HTR-8/SVneo (cell line): ENCODE measurements at regions not wholly inside any gene's neighbourhood (a gene's known extent, or its start where the extent isn't known, plus 50 kb on each side); places are given as distances from the start of the nearest gene placed in this dataset.

ENCODE experiments used
- DNase-seq: peaks from one replicate; pipeline ENCODE4 v3.0.0; 2011; ENCODE audit warnings: low spot score, mixed read lengths; ENCODE audit not compliant: insufficient read length
- FAIRE-seq: peaks from 2 replicates; lab custom pipeline; 2011; peaks lifted over from hg19 to GRCh38; lab: Jason Lieb, UNC

DNA sequence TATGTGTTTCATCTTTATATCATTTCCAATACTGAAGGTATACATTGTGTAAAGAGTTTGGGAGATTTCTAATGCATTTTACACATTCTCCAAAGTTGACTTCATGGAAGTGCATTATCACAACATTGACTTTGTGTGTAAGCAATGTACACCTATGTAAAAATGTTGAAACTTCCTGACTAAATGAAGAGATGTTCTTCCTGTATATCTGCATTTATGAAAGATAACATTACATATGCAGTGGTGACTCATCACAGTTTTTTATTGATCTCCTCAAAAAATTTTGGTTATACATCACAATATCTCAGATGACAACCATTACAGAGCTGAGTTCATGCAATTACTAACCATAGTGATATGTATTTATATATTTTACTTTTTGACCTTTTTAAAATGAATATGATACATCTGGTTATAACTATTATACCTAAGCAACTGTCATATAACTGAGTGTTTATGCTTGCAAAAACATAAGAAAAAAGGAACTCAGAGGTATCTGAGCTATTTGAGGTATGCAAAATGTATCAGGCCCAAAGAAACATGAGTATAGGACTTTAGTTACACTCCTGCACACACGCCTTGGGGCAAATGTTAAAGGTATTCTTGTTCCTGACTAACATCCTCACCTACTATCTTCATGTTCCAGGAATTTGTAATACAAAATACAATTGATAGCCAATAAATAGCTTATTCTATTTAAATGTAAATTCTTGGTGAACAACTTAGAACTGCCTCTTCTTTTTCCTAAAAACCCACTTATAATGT is 88.2 kb upstream of the OLFM3 start:
- FAIRE-seq (no peak), DNase-seq (no peak)

GRCh38 chr1:102083192-102083591 is 86.5 kb upstream of the OLFM3 start:
- FAIRE-seq: no peak
- no peak for DNase-seq

GRCh38 chr1:102074874-102075273 is 78.1 kb upstream of the OLFM3 start:
- FAIRE-seq: no peak
- no peak for DNase-seq

- no peak for FAIRE-seq
- DNase-seq: no peak
These were observed 74.7 kb upstream of the OLFM3 start for GRCh38 chr1:102071451-102071850.

- no peak for FAIRE-seq
These were observed 53.8 kb upstream of the OLFM3 start for GRCh38 chr1:102050556-102050955.

GRCh38 chr1:102047724-102048123 is 51.0 kb upstream of the OLFM3 start:
- DNase-seq (no peak), FAIRE-seq (no peak)

More at GRCh38 chr1:102050556-102050955, 53.8 kb upstream of the OLFM3 start:
- no peak for DNase-seq
